ENCODE measurements at regions not wholly inside any gene's neighbourhood (a gene's known extent, or its start where the extent isn't known, plus 50 kb on each side); places are given as distances from the start of the nearest gene placed in this dataset.

DNA sequence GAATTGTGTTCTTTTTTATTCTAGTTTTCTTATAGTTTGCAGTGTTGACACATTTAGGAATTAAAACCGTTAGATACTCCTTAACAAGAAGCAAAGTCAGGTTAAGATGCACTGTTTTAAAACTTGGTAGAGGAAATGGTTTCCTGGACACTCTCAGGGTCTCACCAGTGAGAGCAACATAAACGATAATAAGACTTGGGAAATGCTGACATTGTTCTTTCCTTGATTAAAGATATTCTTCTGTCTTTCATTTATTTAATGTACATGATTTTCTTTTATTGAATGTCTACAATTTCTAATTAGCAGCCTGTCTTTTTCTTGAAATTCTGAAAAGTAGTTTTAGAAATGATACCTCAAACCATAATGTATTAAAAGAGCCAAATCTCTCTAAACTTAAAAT, 707.9 kb upstream of the CHD1 start:
- TF ChIP-seq, protein P1, sequence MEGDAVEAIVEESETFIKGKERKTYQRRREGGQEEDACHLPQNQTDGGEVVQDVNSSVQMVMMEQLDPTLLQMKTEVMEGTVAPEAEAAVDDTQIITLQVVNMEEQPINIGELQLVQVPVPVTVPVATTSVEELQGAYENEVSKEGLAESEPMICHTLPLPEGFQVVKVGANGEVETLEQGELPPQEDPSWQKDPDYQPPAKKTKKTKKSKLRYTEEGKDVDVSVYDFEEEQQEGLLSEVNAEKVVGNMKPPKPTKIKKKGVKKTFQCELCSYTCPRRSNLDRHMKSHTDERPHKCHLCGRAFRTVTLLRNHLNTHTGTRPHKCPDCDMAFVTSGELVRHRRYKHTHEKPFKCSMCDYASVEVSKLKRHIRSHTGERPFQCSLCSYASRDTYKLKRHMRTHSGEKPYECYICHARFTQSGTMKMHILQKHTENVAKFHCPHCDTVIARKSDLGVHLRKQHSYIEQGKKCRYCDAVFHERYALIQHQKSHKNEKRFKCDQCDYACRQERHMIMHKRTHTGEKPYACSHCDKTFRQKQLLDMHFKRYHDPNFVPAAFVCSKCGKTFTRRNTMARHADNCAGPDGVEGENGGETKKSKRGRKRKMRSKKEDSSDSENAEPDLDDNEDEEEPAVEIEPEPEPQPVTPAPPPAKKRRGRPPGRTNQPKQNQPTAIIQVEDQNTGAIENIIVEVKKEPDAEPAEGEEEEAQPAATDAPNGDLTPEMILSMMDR (IDR thresholded peaks at IDR 0.05; ENCODE audit: borderline replicate concordance, extremely low read depth, low read length, poor library complexity, severe bottlenecking): no peak
- no peak for TF ChIP-seq EZH2 (IDR thresholded peaks at IDR 0.05; ENCODE audit: borderline replicate concordance, low read depth, low read length, severe bottlenecking)
